ENCODE measurements at regions not wholly inside any gene's neighbourhood (a gene's known extent, or its start where the extent isn't known, plus 50 kb on each side); places are given as distances from the start of the nearest gene placed in this dataset.

- no peaks in the 10 kb centered on the region for H3K36me3 ChIP-seq (ENCODE audit: insufficient read depth, low read length, poor library complexity, severe bottlenecking)
- H3K27me3 ChIP-seq (replicated peaks; ENCODE audit: insufficient read depth, low read depth, low read length, poor library complexity), result no peaks in the 10 kb centered on the region
- no TSS peak for BruUV-seq (replicated peaks)
- H3K9me3 ChIP-seq (ENCODE audit: low read depth, low read length, poor library complexity, severe bottlenecking), result no peaks in the 10 kb centered on the region
- intact Hi-C loops (cut with micrococcal nuclease; ENCODE audit: unreplicated experiment), result no loop called here
- no peak for DNase-seq (ENCODE audit: low spot score)
- CTCF ChIA-PET, result no interaction called here
- no peak overlapping the region for H3K27ac ChIP-seq (ENCODE audit: low read depth, low read length, poor library complexity, severe bottlenecking)
- H3K4me1 ChIP-seq (ENCODE audit: insufficient read depth, low read length, poor library complexity, severe bottlenecking), result no peaks in the 10 kb centered on the region
- no peak for TF ChIP-seq CTCF (conservative IDR thresholded peaks at IDR 0.05; ENCODE audit: low read depth, low read length)
- TF ChIP-seq EZH2 (IDR thresholded peaks at IDR 0.05; ENCODE audit: borderline replicate concordance, low read depth, low read length, poor library complexity, severe bottlenecking), result no peak
- POLR2A ChIA-PET (ENCODE audit: low non-redundant PET), result no interaction called here
- H3K4me3 ChIP-seq (ENCODE audit: low read depth, low read length, poor library complexity, severe bottlenecking), result no peak overlapping the region
These were observed 175.6 kb downstream of the SUCLG1 start for GRCh38 chr2:84283506-84283905.

GRCh38 chr2:84281510-84281909 is 177.6 kb downstream of the SUCLG1 start:
- H3K4me3 ChIP-seq (ENCODE audit: low read depth, low read length, poor library complexity, severe bottlenecking), result no peak overlapping the region
- POLR2A ChIA-PET (ENCODE audit: low non-redundant PET), result no interaction called here
- no peaks in the 10 kb centered on the region for H3K36me3 ChIP-seq (ENCODE audit: insufficient read depth, low read length, poor library complexity, severe bottlenecking)
- H3K9me3 ChIP-seq (ENCODE audit: low read depth, low read length, poor library complexity, severe bottlenecking), result no peaks in the 10 kb centered on the region
- TF ChIP-seq CTCF (conservative IDR thresholded peaks at IDR 0.05; ENCODE audit: low read depth, low read length) (no peak), EZH2 (IDR thresholded peaks at IDR 0.05; ENCODE audit: borderline replicate concordance, low read depth, low read length, poor library complexity, severe bottlenecking) (no peak)
- no TSS peak for BruUV-seq (replicated peaks)
- CTCF ChIA-PET, result no interaction called here
- H3K4me1 ChIP-seq (ENCODE audit: insufficient read depth, low read length, poor library complexity, severe bottlenecking), result no peaks in the 10 kb centered on the region
- H3K27me3 ChIP-seq (replicated peaks; ENCODE audit: insufficient read depth, low read depth, low read length, poor library complexity), result no peaks in the 10 kb centered on the region
- no peak for DNase-seq (ENCODE audit: low spot score)
- H3K27ac ChIP-seq (ENCODE audit: low read depth, low read length, poor library complexity, severe bottlenecking), result no peak overlapping the region
- intact Hi-C loops (cut with micrococcal nuclease; ENCODE audit: unreplicated experiment), result no loop called here

GRCh38 chr2:84280873-84281272 is 178.2 kb downstream of the SUCLG1 start:
- Histone ChIP-seq H3K4me3 (ENCODE audit: low read depth, low read length, poor library complexity, severe bottlenecking) (no peak overlapping the region), H3K4me1 (ENCODE audit: insufficient read depth, low read length, poor library complexity, severe bottlenecking) (no peaks in the 10 kb centered on the region), H3K27ac (ENCODE audit: low read depth, low read length, poor library complexity, severe bottlenecking) (no peak overlapping the region), H3K36me3 (ENCODE audit: insufficient read depth, low read length, poor library complexity, severe bottlenecking) (no peaks in the 10 kb centered on the region), H3K9me3 (ENCODE audit: low read depth, low read length, poor library complexity, severe bottlenecking) (no peaks in the 10 kb centered on the region), H3K27me3 (replicated peaks; ENCODE audit: insufficient read depth, low read depth, low read length, poor library complexity) (no peaks in the 10 kb centered on the region)
- ChIA-PET CTCF (no interaction called here), POLR2A (ENCODE audit: low non-redundant PET) (no interaction called here)
- DNase-seq (ENCODE audit: low spot score), result no peak
- TF ChIP-seq CTCF (conservative IDR thresholded peaks at IDR 0.05; ENCODE audit: low read depth, low read length) (no peak), EZH2 (IDR thresholded peaks at IDR 0.05; ENCODE audit: borderline replicate concordance, low read depth, low read length, poor library complexity, severe bottlenecking) (no peak)
- intact Hi-C loops (cut with micrococcal nuclease; ENCODE audit: unreplicated experiment), result no loop called here
- BruUV-seq (replicated peaks), result no TSS peak

Data from A673 (cell line).